GM12892 (cell line): ENCODE measurements at regions not wholly inside any gene's neighbourhood (a gene's known extent, or its start where the extent isn't known, plus 50 kb on each side); places are given as distances from the start of the nearest gene placed in this dataset.

ENCODE experiments used
- POLR2A ChIP-seq: IDR thresholded peaks from 2 replicates; pipeline ENCODE4 v1.6.1; 2011; ENCODE audit warnings: low read depth, low read length, control low read depth
- POLR2AphosphoS5 ChIP-seq: IDR thresholded peaks from 2 replicates; pipeline ENCODE4 v1.6.1; 2011; ENCODE audit warnings: low read depth, low read length, control low read depth

GRCh38 chr6:113220832-113221231 is 636.3 kb upstream of the MARCKS start:
- TF ChIP-seq POLR2A (no peak), POLR2AphosphoS5 (no peak)
